Fibroblast of mammary gland (primary cell): ENCODE measurements at regions not wholly inside any gene's neighbourhood (a gene's known extent, or its start where the extent isn't known, plus 50 kb on each side); places are given as distances from the start of the nearest gene placed in this dataset.

Experiments used
- DNase-seq: peaks from one replicate; pipeline ENCODE4 v3.0.0-alpha.2; 2010; ENCODE audit warnings: low read depth
- H3K4me3 ChIP-seq: 2 replicates; pipeline ENCODE4 v1.5.1; 2011; ENCODE audit warnings: low read depth, mild to moderate bottlenecking, low read length, moderate library complexity; ENCODE audit not compliant: control insufficient read depth
- CTCF ChIP-seq: conservative IDR thresholded peaks from 2 replicates; pipeline ENCODE4 v1.5.1; 2011; ENCODE audit warnings: low read depth, low read length, inconsistent platforms; ENCODE audit not compliant: control insufficient read depth, insufficient read depth

DNA sequence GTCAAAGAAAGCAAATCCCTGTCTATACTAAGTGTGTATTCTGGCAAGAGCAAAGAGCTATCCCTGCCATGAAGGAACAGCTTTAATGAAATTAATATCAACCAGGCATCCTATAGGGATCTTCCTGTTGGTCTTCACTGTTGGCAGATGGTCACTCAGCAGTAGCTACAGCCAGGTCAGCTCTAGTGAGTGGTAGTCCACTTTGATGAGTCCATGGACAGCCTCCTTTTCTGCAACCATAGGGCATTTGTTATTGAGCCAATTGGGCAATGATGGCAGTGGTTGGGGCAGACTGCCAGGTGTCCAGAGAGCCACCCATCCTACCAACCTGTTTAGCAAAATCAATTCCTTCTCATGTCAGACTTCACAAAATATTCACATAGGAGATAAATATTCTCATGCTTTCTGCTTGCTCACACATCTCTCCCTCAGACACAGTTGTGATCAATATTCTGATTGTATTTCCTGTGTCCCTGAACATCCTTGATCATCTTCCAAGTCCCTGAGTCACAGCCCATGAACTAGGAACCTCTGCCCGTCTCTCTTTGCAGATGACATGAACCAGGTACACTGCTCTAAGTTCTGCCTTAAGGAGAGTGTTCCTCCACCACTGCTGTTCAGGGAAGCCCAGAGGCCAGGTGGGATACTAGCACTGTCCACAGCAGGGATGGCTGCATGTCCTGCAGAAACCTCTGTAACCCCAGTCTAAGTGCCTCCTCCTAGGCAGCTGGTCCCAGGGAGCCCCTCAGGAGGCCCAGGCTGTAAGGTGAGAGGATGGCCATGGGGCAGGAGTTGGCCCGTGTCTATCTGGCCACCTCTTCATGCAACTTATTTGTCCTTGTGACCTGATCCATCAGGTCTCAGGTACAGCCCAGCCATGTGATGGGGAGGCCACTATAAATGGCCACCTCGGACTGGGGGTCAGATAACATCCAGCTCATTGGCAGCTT is 74.2 kb upstream of the IGLL5 start:
- no peak overlapping the region for H3K4me3 ChIP-seq
- no peak for TF ChIP-seq CTCF
- DNase-seq, result no peak

- no peak for TF ChIP-seq CTCF
- no peak overlapping the region for H3K4me3 ChIP-seq
- no peak for DNase-seq
These were observed 72.8 kb upstream of the IGLL5 start for GRCh38 chr22:22814666-22815396.

- no peak for TF ChIP-seq CTCF
- DNase-seq, result no peak
- H3K4me3 ChIP-seq, result no peak overlapping the region
These were observed 72.0 kb upstream of the IGLL5 start for GRCh38 chr22:22815397-22816170.

DNA sequence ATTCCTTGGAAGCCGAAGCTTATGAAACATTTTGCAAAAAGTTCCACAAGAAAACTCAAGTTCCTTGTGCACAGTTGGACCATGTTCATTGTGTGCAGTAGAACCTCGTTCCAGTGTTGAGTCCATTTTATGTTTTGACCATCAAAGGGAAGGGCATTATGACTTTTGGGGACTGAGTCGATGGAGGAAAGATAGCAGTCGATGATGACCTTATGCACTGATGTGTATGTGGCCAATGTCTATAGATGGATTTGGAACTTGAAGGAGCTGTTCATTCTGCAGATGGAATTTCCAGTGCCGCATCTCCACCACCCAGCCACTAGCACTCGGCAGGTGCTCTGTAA is 71.5 kb upstream of the IGLL5 start:
- TF ChIP-seq CTCF, result no peak
- H3K4me3 ChIP-seq, result no peak overlapping the region
- no peak for DNase-seq

DNA sequence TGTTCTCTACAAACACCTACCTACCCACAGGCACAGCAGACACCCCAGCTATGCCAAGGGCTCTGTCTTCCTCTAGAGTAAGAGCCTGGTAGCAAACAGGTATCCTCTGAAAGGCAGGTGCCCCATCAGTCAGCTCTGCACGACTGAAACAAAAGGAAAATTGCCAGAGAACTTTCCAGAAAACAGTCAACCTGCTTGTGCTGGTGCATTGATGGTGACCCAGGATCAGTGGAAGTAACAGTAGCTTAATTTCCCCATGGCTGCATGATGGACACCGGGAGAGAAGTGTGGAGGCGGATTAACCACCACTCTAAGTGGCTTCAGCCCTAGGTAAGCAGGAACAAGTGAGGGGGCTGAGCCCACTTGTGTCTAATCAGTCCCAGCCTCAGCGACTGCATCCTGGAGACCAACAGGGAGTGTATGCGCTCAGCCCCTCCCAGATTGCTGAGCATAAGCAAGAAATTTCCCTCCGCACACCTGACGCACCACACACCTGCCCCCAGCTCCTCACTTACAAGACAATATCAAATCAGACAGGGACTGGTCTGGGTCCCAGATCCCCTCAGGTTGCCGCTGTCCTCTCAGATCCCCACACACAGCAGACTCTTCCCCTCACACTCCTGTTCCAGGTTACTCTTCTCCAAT is 70.7 kb upstream of the IGLL5 start:
- TF ChIP-seq CTCF, result no peak
- DNase-seq, result no peak
- no peak overlapping the region for H3K4me3 ChIP-seq
